H9 (cell line): ENCODE measurements at regions not wholly inside any gene's neighbourhood (a gene's known extent, or its start where the extent isn't known, plus 50 kb on each side); places are given as distances from the start of the nearest gene placed in this dataset.
"Not testable (repeated sequence)": the region's sequence is repeated elsewhere in the genome, so short reads cannot be mapped to it uniquely, and the experiment has no call there.

ENCODE experiments used
- DNase-seq: peaks from one replicate; pipeline ENCODE4 v3.0.0-alpha.2; 2017
- H2AFZ ChIP-seq: one replicate; pipeline ENCODE4 v1.6.1; 2013; ENCODE audit warnings: mild to moderate bottlenecking, low read length, control low read depth, moderate library complexity
- H2AK5ac ChIP-seq: 2 replicates; pipeline ENCODE4 v1.6.1; 2013; ENCODE audit warnings: low read length, control low read depth, mixed read lengths; ENCODE audit not compliant: insufficient read length
- H2BK120ac ChIP-seq: one replicate; pipeline ENCODE4 v1.6.1; 2013; ENCODE audit warnings: low read depth, mild to moderate bottlenecking, low read length, control low read depth, inconsistent platforms; ENCODE audit not compliant: poor library complexity, severe bottlenecking
- H2BK12ac ChIP-seq: 2 replicates; pipeline ENCODE4 v1.6.1; 2013; ENCODE audit warnings: low read length, control low read depth, mixed read lengths, low read depth; ENCODE audit not compliant: insufficient read length
- H2BK15ac ChIP-seq: 2 replicates; pipeline ENCODE4 v1.6.1; 2013; ENCODE audit warnings: low read depth, low read length, control low read depth
- H2BK20ac ChIP-seq: one replicate; pipeline ENCODE4 v1.6.1; 2013; ENCODE audit warnings: low read depth, mild to moderate bottlenecking, low read length, control low read depth, inconsistent platforms; ENCODE audit not compliant: poor library complexity, severe bottlenecking
- H2BK5ac ChIP-seq: 2 replicates; pipeline ENCODE4 v1.6.1; 2013; ENCODE audit warnings: low read length, control low read depth, mixed read lengths; ENCODE audit not compliant: insufficient read length
- H3K14ac ChIP-seq: 2 replicates; pipeline ENCODE4 v1.6.1; 2013; ENCODE audit warnings: low read length, control low read depth; ENCODE audit not compliant: insufficient read depth
- H3K18ac ChIP-seq: 2 replicates; pipeline ENCODE4 v1.6.1; 2013; ENCODE audit warnings: low read depth, mild to moderate bottlenecking, mixed read lengths, low read length, control low read depth; ENCODE audit not compliant: insufficient read length
- H3K23ac ChIP-seq: 2 replicates; pipeline ENCODE4 v1.6.1; 2013; ENCODE audit warnings: low read length, control low read depth, mixed read lengths, low read depth; ENCODE audit not compliant: insufficient read length
- H3K23me2 ChIP-seq: 2 replicates; pipeline ENCODE4 v1.6.1; 2013; ENCODE audit warnings: low read depth, mild to moderate bottlenecking, mixed read lengths, low read length, control low read depth; ENCODE audit not compliant: insufficient read length, poor library complexity, severe bottlenecking
- H3K27ac ChIP-seq: 2 replicates; pipeline ENCODE4 v1.5.1; 2013; ENCODE audit warnings: low read length, control low read depth, mixed read lengths, low read depth; ENCODE audit not compliant: insufficient read length
- H3K27me3 ChIP-seq: 2 replicates; pipeline ENCODE4 v1.6.1; 2013; ENCODE audit warnings: low read length, control low read depth, inconsistent platforms; ENCODE audit not compliant: insufficient read depth
- H3K4ac ChIP-seq: 2 replicates; pipeline ENCODE4 v1.6.1; 2013; ENCODE audit warnings: low read depth, mild to moderate bottlenecking, control low read depth, inconsistent platforms, low read length, moderate library complexity
- H3K4me1 ChIP-seq: 2 replicates; pipeline ENCODE4 v1.6.1; 2013; ENCODE audit warnings: low read length, control low read depth, inconsistent platforms; ENCODE audit not compliant: insufficient read depth
- H3K4me2 ChIP-seq: 2 replicates; pipeline ENCODE4 v1.6.1; 2013; ENCODE audit warnings: low read length, control low read depth, mixed read lengths; ENCODE audit not compliant: insufficient read length, insufficient read depth
- H3K56ac ChIP-seq: 2 replicates; pipeline ENCODE4 v1.6.1; 2013; ENCODE audit warnings: low read depth, mild to moderate bottlenecking, mixed read lengths, low read length, control low read depth; ENCODE audit not compliant: insufficient read length
- H3K79me1 ChIP-seq: 2 replicates; pipeline ENCODE4 v1.6.1; 2013; ENCODE audit warnings: low read depth, mild to moderate bottlenecking, moderate library complexity, low read length, control low read depth, inconsistent platforms; ENCODE audit not compliant: insufficient read depth, poor library complexity, severe bottlenecking
- H3K79me2 ChIP-seq: 2 replicates; pipeline ENCODE4 v1.6.1; 2013; ENCODE audit warnings: low read length, control low read depth, inconsistent platforms; ENCODE audit not compliant: insufficient read depth
- H3K9ac ChIP-seq: 2 replicates; pipeline ENCODE4 v1.6.1; 2013; ENCODE audit warnings: low read length, control low read depth, mixed read lengths; ENCODE audit not compliant: insufficient read length; ENCODE audit errors: extremely low read depth
- H3K9me3 ChIP-seq: one replicate; pipeline ENCODE4 v1.6.1; 2013; ENCODE audit warnings: low read depth, low read length, inconsistent platforms; ENCODE audit not compliant: control insufficient read depth
- H3T11ph ChIP-seq: one replicate; pipeline ENCODE4 v1.6.1; 2013; ENCODE audit warnings: mild to moderate bottlenecking, low read length, control low read depth, inconsistent platforms
- H4K20me1 ChIP-seq: one replicate; pipeline ENCODE4 v1.6.1; 2013; ENCODE audit not compliant: control insufficient read depth, insufficient read length, insufficient read depth
- H4K5ac ChIP-seq: 2 replicates; pipeline ENCODE4 v1.6.1; 2013; ENCODE audit warnings: low read depth, mild to moderate bottlenecking, mixed read lengths, low read length, control low read depth; ENCODE audit not compliant: insufficient read length
- H4K8ac ChIP-seq: replicated peaks from 2 replicates; pipeline ENCODE4 v1.6.1; 2013; ENCODE audit warnings: low read length, control low read depth, mixed read lengths, low read depth; ENCODE audit not compliant: insufficient read length
- H4K91ac ChIP-seq: 2 replicates; pipeline ENCODE4 v1.6.1; 2013; ENCODE audit warnings: low read depth, mild to moderate bottlenecking, moderate library complexity, mixed read lengths, low read length, control low read depth; ENCODE audit not compliant: insufficient read length
- H3K27ac Mint-ChIP-seq, 3 experiments: 2 replicates in 2 of 3; 3 replicates in 1 of 3; pipeline ENCODE4 v1.8.0; 2020 to 2021; ENCODE audit warnings: mixed read lengths in 3 of 3, mild to moderate bottlenecking in 1 of 3, moderate library complexity in 1 of 3
- H3K27me3 Mint-ChIP-seq: 2 replicates; pipeline ENCODE4 v1.8.0; 2021; ENCODE audit warnings: low read depth, mild to moderate bottlenecking, moderate library complexity, mixed read lengths
- H3K36me3 Mint-ChIP-seq, 3 experiments: 2 replicates in 2 of 3; 3 replicates in 1 of 3; pipeline ENCODE4 v1.8.0; 2020 to 2021; ENCODE audit warnings: low read depth in 3 of 3, mixed read lengths in 3 of 3; ENCODE audit not compliant: insufficient read depth in 1 of 3
- H3K4me1 Mint-ChIP-seq, 2 experiments: 2 replicates each; pipeline ENCODE4 v1.8.0; 2020; ENCODE audit warnings: mixed read lengths in 2 of 2
- H3K4me3 Mint-ChIP-seq, 2 experiments: 2 replicates in 1 of 2; 3 replicates in 1 of 2; pipeline ENCODE4 v1.8.0; 2020 to 2021; ENCODE audit warnings: mild to moderate bottlenecking in 2 of 2, mixed read lengths in 2 of 2, moderate library complexity in 1 of 2
- H3K9me3 Mint-ChIP-seq, 2 experiments: 2 replicates in 1 of 2; 3 replicates in 1 of 2; pipeline ENCODE4 v1.8.0; 2020; ENCODE audit warnings: mild to moderate bottlenecking in 2 of 2, mixed read lengths in 2 of 2, moderate library complexity in 1 of 2
- CTCF ChIP-seq: fragments of 200-600 bp; sonication (generic); conservative IDR thresholded peaks from 3 replicates; pipeline ENCODE4 v1.8.0; 2021; ENCODE audit warnings: antibody characterized with exemption, mild to moderate bottlenecking
- WGBS: extraction: QIAGEN DNeasy Blood & Tissue Kit; methylation state at CpG from one replicate; pipeline ENCODE4 v1.1.7; 2013; ENCODE audit warnings: missing lambda C conversion rate, low lambda C conversion rate, mixed read lengths; ENCODE audit not compliant: insufficient read length; ENCODE audit errors: extremely low coverage; 5-methylcytosine and 5-hydroxymethylcytosine counted together

GRCh38 chr20:50453533-50454244, 56.5 kb upstream of the PTPN1 start:
- Histone ChIP-seq H3K27me3 (no peaks in the 10 kb centered on the region), H2BK5ac (no peak overlapping the region), H2BK15ac (no peak overlapping the region), H2BK12ac (no peak overlapping the region), H3K56ac (no peak overlapping the region), H4K5ac (no peak overlapping the region), H4K20me1 (no peaks in the 10 kb centered on the region), H4K8ac (no peak overlapping the region), H3K79me2 (no peaks in the 10 kb centered on the region), H3K23me2 (no peaks in the 10 kb centered on the region), H3T11ph (no peak overlapping the region), H2BK120ac (no peak overlapping the region), H3K4me2 (no peak overlapping the region), H3K27ac (no peak overlapping the region), H3K79me1 (no peaks in the 10 kb centered on the region), H3K9ac (no peak overlapping the region), H3K23ac (no peak overlapping the region), H3K18ac (no peak overlapping the region), H3K4me1 (no peaks in the 10 kb centered on the region; the same call in 1 of the 2 replicates), H3K4ac (no peak overlapping the region), H2AFZ (no peak overlapping the region), H2BK20ac (no peak overlapping the region), H2AK5ac (no peak overlapping the region), H3K9me3 (no peaks in the 10 kb centered on the region), H4K91ac (no peak overlapping the region), H3K14ac (no peak overlapping the region)
- no peak for TF ChIP-seq CTCF
- Mint-ChIP-seq H3K9me3 (no peaks in the 10 kb centered on the region; a peak in 2 of 5 replicates), H3K36me3 (no peaks in the 10 kb centered on the region; a peak in 1 of 7 replicates), H3K4me1 (peaks cover 29 to 33% of the 10 kb centered on the region in 2 experiments), H3K4me3 (no peak overlapping the region), H3K27ac (no peak overlapping the region), H3K27me3 (peaks cover 3% of the 10 kb centered on the region)
- WGBS = no CpG with 5 or more reads among the region's 6 CpGs
- DNase-seq = no peak

- H4K20me1 ChIP-seq, H3K9ac ChIP-seq, H3K9me3 Mint-ChIP-seq, H3K14ac ChIP-seq, H2BK5ac ChIP-seq, H3K27me3 Mint-ChIP-seq, H3K9me3 ChIP-seq, H3K27me3 ChIP-seq, H2AK5ac ChIP-seq, H3K36me3 Mint-ChIP-seq, H3K27ac Mint-ChIP-seq, H3K79me1 ChIP-seq, H2BK20ac ChIP-seq, H3K27ac ChIP-seq, DNase-seq, H3K4ac ChIP-seq, H3K4me3 Mint-ChIP-seq, H3K56ac ChIP-seq, H2AFZ ChIP-seq, H3K4me2 ChIP-seq, H3K79me2 ChIP-seq, H4K8ac ChIP-seq, H4K91ac ChIP-seq, H3K18ac ChIP-seq, H3K23ac ChIP-seq, H4K5ac ChIP-seq, H2BK120ac ChIP-seq, H3T11ph ChIP-seq, H3K23me2 ChIP-seq, H2BK12ac ChIP-seq, H3K4me1 ChIP-seq, H2BK15ac ChIP-seq: not testable (repeated sequence)
- no CpG with 5 or more reads among the region's 5 CpGs for whole genome bisulfite sequencing
- peaks cover 26 to 30% of the 10 kb centered on the region in 2 experiments for H3K4me1 Mint-ChIP-seq
These were observed 54.9 kb upstream of the PTPN1 start for GRCh38 chr20:50455245-50455644.
